ENCODE measurements at regions not wholly inside any gene's neighbourhood (a gene's known extent, or its start where the extent isn't known, plus 50 kb on each side); places are given as distances from the start of the nearest gene placed in this dataset.

DNA sequence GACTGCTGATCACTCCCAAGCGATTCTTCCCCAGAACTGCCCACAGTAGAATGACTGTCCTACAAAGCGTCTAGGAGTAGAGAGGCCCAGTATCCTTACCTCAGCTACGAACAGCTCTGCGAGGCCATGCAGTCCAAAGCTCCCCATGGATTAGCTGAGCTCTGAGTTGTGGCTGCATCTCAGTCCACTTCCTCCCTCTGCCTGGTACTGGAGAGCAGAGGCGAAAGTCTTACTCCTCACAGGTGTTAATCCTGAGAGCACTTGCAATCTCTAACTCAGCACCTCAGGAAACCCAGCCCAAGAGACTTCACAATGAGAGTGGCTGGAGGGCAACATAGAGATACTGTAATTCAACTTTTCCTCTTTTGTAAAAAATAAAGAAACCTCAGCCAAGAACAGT lies 493.1 kb downstream of the BCAT1 start:
- no TSS peak for BruUV-seq (replicated peaks)
- Histone ChIP-seq H3K9ac (ENCODE audit: insufficient read depth, low read depth, low read length) (no peak overlapping the region), H3K27ac (ENCODE audit: extremely low read length, insufficient read depth, low read length) (no peak overlapping the region), H3K9me3 (ENCODE audit: low read length) (no peaks in the 10 kb centered on the region), H3K27me3 (ENCODE audit: control insufficient read depth in 1 of 2, insufficient read depth in 2 of 2, low read length in 2 of 2) (no peaks in the 10 kb centered on the region), H3K4me1 (ENCODE audit: insufficient read depth, low read length) (no peaks in the 10 kb centered on the region), H3K4me2 (ENCODE audit: low read depth, low read length) (no peak overlapping the region), H2AFZ (ENCODE audit: low read length) (no peak overlapping the region), H4K20me1 (ENCODE audit: insufficient read depth, low read length) (no peaks in the 10 kb centered on the region), H3K79me2 (ENCODE audit: insufficient read depth, low read length) (no peaks in the 10 kb centered on the region), H3K36me3 (replicated peaks in 1 of 2; ENCODE audit: control insufficient read depth in 1 of 2, insufficient read depth in 2 of 2, low read length in 2 of 2) (no peaks in the 10 kb centered on the region), H3K4me3 (replicated peaks in 1 of 3; ENCODE audit: insufficient read depth in 1 of 3, low read depth in 2 of 3, low read length in 3 of 3) (no peak overlapping the region)
- ATAC-seq (no peak), FAIRE-seq (no peak), DNase-seq (ENCODE audit: low spot score) (no peak)
- in situ Hi-C loops (cut with HindIII; ENCODE audit: extremely low pct_ligation_motif_present, low pct_unique_long_range_greater_than_20kb) = no loop called here
- TF ChIP-seq TP53 (CRISPR knock-in tag; conservative IDR thresholded peaks at IDR 0.05) (no peak), ZNF672 (CRISPR knock-in tag; IDR thresholded peaks at IDR 0.05) (no peak), GTF2F1 (IDR thresholded peaks at IDR 0.05; ENCODE audit: low read length) (no peak), MBNL3 (CRISPR knock-in tag; conservative IDR thresholded peaks at IDR 0.05) (no peak), NFE2L2 (IDR thresholded peaks at IDR 0.05; ENCODE audit: low read length) (no peak), ZNF260 (CRISPR knock-in tag; IDR thresholded peaks at IDR 0.05; ENCODE audit: borderline replicate concordance, low read depth) (no peak), HNRNPLL (IDR thresholded peaks at IDR 0.05; ENCODE audit: low read depth, low read length, poor library complexity, severe bottlenecking) (no peak), RELA (CRISPR knock-in tag; IDR thresholded peaks at IDR 0.05) (no peak)
- TF ChIP-seq, protein P1, sequence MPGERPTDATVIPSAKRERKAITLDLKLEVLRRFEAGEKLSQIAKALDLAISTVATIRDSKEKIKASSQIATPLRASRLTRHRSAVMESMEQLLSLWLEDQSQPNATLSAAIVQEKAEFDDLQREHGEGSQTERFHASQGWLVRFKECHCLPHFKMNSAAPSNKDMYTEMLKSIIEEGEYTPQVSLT (CRISPR knock-in tag; IDR thresholded peaks at IDR 0.05; ENCODE audit: borderline replicate concordance, low read depth) = no peak
- TF ChIP-seq, protein P2, sequence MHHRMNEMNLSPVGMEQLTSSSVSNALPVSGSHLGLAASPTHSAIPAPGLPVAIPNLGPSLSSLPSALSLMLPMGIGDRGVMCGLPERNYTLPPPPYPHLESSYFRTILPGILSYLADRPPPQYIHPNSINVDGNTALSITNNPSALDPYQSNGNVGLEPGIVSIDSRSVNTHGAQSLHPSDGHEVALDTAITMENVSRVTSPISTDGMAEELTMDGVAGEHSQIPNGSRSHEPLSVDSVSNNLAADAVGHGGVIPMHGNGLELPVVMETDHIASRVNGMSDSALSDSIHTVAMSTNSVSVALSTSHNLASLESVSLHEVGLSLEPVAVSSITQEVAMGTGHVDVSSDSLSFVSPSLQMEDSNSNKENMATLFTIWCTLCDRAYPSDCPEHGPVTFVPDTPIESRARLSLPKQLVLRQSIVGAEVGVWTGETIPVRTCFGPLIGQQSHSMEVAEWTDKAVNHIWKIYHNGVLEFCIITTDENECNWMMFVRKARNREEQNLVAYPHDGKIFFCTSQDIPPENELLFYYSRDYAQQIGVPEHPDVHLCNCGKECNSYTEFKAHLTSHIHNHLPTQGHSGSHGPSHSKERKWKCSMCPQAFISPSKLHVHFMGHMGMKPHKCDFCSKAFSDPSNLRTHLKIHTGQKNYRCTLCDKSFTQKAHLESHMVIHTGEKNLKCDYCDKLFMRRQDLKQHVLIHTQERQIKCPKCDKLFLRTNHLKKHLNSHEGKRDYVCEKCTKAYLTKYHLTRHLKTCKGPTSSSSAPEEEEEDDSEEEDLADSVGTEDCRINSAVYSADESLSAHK (CRISPR knock-in tag; IDR thresholded peaks at IDR 0.05; ENCODE audit: borderline replicate concordance) = no peak
- CTCF ChIA-PET (ENCODE audit: low intra/inter-chr PET ratio, low total read pairs) = no interaction called here
- intact Hi-C loops (cut with micrococcal nuclease; ENCODE audit: unreplicated experiment) = no loop called here
- POLR2A ChIA-PET = no interaction called here
- WGBS (ENCODE audit: low lambda C conversion rate) = no CpG with 5 or more reads among the region's 5 CpGs

Data from HepG2 (cell line).